GM12878 (cell line): ENCODE measurements at regions not wholly inside any gene's neighbourhood (a gene's known extent, or its start where the extent isn't known, plus 50 kb on each side); places are given as distances from the start of the nearest gene placed in this dataset.

ENCODE experiments used
- ATF3 ChIP-seq: IDR thresholded peaks from 2 replicates; pipeline ENCODE4 v1.6.1; 2011; ENCODE audit warnings: low read depth, mild to moderate bottlenecking, low read length, moderate library complexity, borderline replicate concordance; ENCODE audit errors: extremely low read depth
- BMI1 ChIP-seq: fragments of 450-650 bp; IDR thresholded peaks from 2 replicates; pipeline ENCODE4 v1.6.1; 2016; ENCODE audit warnings: mild to moderate bottlenecking, moderate library complexity, borderline replicate concordance
- BRCA1 ChIP-seq: IDR thresholded peaks from 2 replicates; pipeline ENCODE4 v1.6.1; 2011; ENCODE audit warnings: low read depth, low read length, improper control_type of control experiment
- CBFB ChIP-seq: IDR thresholded peaks from 2 replicates; pipeline ENCODE4 v1.6.1; 2016; ENCODE audit warnings: antibody characterized with exemption, low read depth
- CBX5 ChIP-seq: sonication (generic); IDR thresholded peaks from 2 replicates; pipeline ENCODE4 v1.6.1; 2016; ENCODE audit warnings: low read depth, moderate library complexity, mild to moderate bottlenecking, inconsistent platforms
- DPF2 ChIP-seq: fragments of 450-650 bp; IDR thresholded peaks from 2 replicates; pipeline ENCODE4 v1.6.1; 2017; ENCODE audit warnings: mild to moderate bottlenecking
- E2F8 ChIP-seq: fragments of 450-650 bp; IDR thresholded peaks from 2 replicates; pipeline ENCODE4 v1.6.1; 2018; ENCODE audit warnings: mild to moderate bottlenecking, low read depth, moderate library complexity; ENCODE audit not compliant: partially characterized antibody
- ESRRA ChIP-seq: IDR thresholded peaks from 2 replicates; pipeline ENCODE4 v1.6.1; 2012; ENCODE audit warnings: mild to moderate bottlenecking, low read length, improper control_type of control experiment
- GABPA ChIP-seq: IDR thresholded peaks from 2 replicates; pipeline ENCODE4 v1.6.1; 2014; ENCODE audit warnings: antibody characterized with exemption, low read depth, mild to moderate bottlenecking, inconsistent platforms
- HCFC1 ChIP-seq: fragments of 150-350 bp; IDR thresholded peaks from 2 replicates; pipeline ENCODE4 v1.6.1; 2014; ENCODE audit warnings: low read length
- HDAC6 ChIP-seq: fragments of 200-600 bp; sonication (generic); IDR thresholded peaks from one replicate; pipeline ENCODE4 v1.8.0; 2017; ENCODE audit warnings: antibody characterized with exemption; ENCODE audit not compliant: unreplicated experiment
- LARP7 ChIP-seq: fragments of 450-650 bp; IDR thresholded peaks from 2 replicates; pipeline ENCODE4 v1.6.1; 2017; ENCODE audit warnings: mild to moderate bottlenecking
- MEF2B ChIP-seq: fragments of 450-650 bp; IDR thresholded peaks from 2 replicates; pipeline ENCODE4 v1.6.1; 2018; ENCODE audit warnings: mild to moderate bottlenecking, moderate library complexity; ENCODE audit not compliant: partially characterized antibody, poor library complexity, severe bottlenecking
- MTA2 ChIP-seq: fragments of 450-650 bp; IDR thresholded peaks from 2 replicates; pipeline ENCODE4 v1.6.1; 2016; ENCODE audit warnings: low read depth, mild to moderate bottlenecking, moderate library complexity
- MTA3 ChIP-seq: IDR thresholded peaks from 2 replicates; pipeline ENCODE4 v1.6.1; 2012; ENCODE audit warnings: low read length, inconsistent platforms, borderline replicate concordance
- MXI1 ChIP-seq: fragments of 150-350 bp; IDR thresholded peaks from 2 replicates; pipeline ENCODE4 v1.6.1; 2011; ENCODE audit warnings: low read depth, mild to moderate bottlenecking, inconsistent platforms, low read length, improper control_type of control experiment
- MYC ChIP-seq: IDR thresholded peaks from 2 replicates; pipeline ENCODE4 v1.6.1; 2011; ENCODE audit warnings: mild to moderate bottlenecking, low read length, moderate library complexity, inconsistent platforms; ENCODE audit not compliant: insufficient read depth, insufficient replicate concordance, insufficient read length, severe bottlenecking
- PKNOX1 ChIP-seq: fragments of 450-650 bp; IDR thresholded peaks from 2 replicates; pipeline ENCODE4 v1.6.1; 2016; ENCODE audit warnings: mild to moderate bottlenecking
- POLR2AphosphoS2 ChIP-seq: IDR thresholded peaks from 2 replicates; pipeline ENCODE4 v1.6.1; 2011; ENCODE audit warnings: low read depth, mild to moderate bottlenecking, low read length, improper control_type of control experiment, moderate library complexity
- RAD51 ChIP-seq: fragments of 450-650 bp; IDR thresholded peaks from 2 replicates; pipeline ENCODE4 v1.6.1; 2016; ENCODE audit warnings: moderate library complexity, mild to moderate bottlenecking, inconsistent platforms
- SIX5 ChIP-seq: IDR thresholded peaks from 2 replicates; pipeline ENCODE4 v1.6.1; 2011; ENCODE audit warnings: mild to moderate bottlenecking, low read depth, low read length, moderate library complexity; ENCODE audit not compliant: severe bottlenecking
- SUZ12 ChIP-seq: fragments of 200-600 bp; sonication (generic); IDR thresholded peaks from one replicate; pipeline ENCODE4 v1.6.1; 2018; ENCODE audit warnings: antibody characterized with exemption, mild to moderate bottlenecking; ENCODE audit not compliant: unreplicated experiment
- TBL1XR1 ChIP-seq: IDR thresholded peaks from 2 replicates; pipeline ENCODE4 v1.6.1; 2012; ENCODE audit warnings: low read depth, low read length, improper control_type of control experiment
- TCF3 ChIP-seq: IDR thresholded peaks from 2 replicates; pipeline ENCODE4 v1.6.1; 2012; ENCODE audit warnings: low read depth, mild to moderate bottlenecking, low read length, borderline replicate concordance; ENCODE audit not compliant: insufficient read depth
- USF1 ChIP-seq: IDR thresholded peaks from 2 replicates; pipeline ENCODE4 v1.6.1; 2011; ENCODE audit warnings: borderline replicate concordance, low read depth, mild to moderate bottlenecking, moderate library complexity, mixed read lengths, low read length; ENCODE audit not compliant: insufficient read depth; ENCODE audit errors: extremely low read length
- YY1 ChIP-seq: IDR thresholded peaks from 2 replicates; pipeline ENCODE4 v1.6.1; 2011; ENCODE audit warnings: low read depth, mild to moderate bottlenecking, low read length

GRCh38 chr3:71984843-71985613, 200.1 kb upstream of the PROK2 start (continued):
- no peak for TF ChIP-seq E2F8
- no peak for TF ChIP-seq HCFC1
- peak; percentile 73 for TF ChIP-seq DPF2
- no peak for TF ChIP-seq SUZ12
- TF ChIP-seq LARP7, result peak; percentile 35; the same call in 1 of the 2 replicates
- no peak for TF ChIP-seq POLR2AphosphoS2
- peak; percentile 93 for TF ChIP-seq MTA3
- TF ChIP-seq MXI1, result peak; percentile 97
- peak; percentile 30; the same call in 1 of the 2 replicates for TF ChIP-seq CBX5
- TF ChIP-seq TCF3, result peak; percentile 81
- no peak for TF ChIP-seq USF1
- no peak for TF ChIP-seq SIX5
- peak; percentile 92 for TF ChIP-seq TBL1XR1
- TF ChIP-seq PKNOX1, result peak; percentile 44; the same call in 1 of the 2 replicates
- TF ChIP-seq MYC, result no peak
- TF ChIP-seq BRCA1, result no peak
- peak; percentile 91 for TF ChIP-seq MEF2B
- TF ChIP-seq YY1, result peak; percentile 56; the same call in 1 of the 2 replicates
- peak; percentile 90 for TF ChIP-seq MTA2
- peak; percentile 51; the same call in 1 of the 2 replicates for TF ChIP-seq GABPA
- no peak for TF ChIP-seq CBFB
- peak; percentile 60 for TF ChIP-seq RAD51
- TF ChIP-seq HDAC6, result no peak
- TF ChIP-seq ATF3, result no peak
- TF ChIP-seq ESRRA, result no peak
- TF ChIP-seq BMI1, result no peak
